GM21576 (cell line): ENCODE measurements at regions not wholly inside any gene's neighbourhood (a gene's known extent, or its start where the extent isn't known, plus 50 kb on each side); places are given as distances from the start of the nearest gene placed in this dataset.

ENCODE experiments used
- ATAC-seq: cut with Tn5 transposase; IDR thresholded peaks from one replicate; pipeline ENCODE4 v1.9.1; 2021; ENCODE audit warnings: mild to moderate bottlenecking, moderate library complexity; ENCODE audit not compliant: unreplicated experiment

GRCh38 chr5:2696156-2696807 lies 55.2 kb downstream of the IRX2 start:
- no peak for ATAC-seq

GRCh38 chr5:2695200-2695891 lies 56.1 kb downstream of the IRX2 start:
- no peak for ATAC-seq

GRCh38 chr5:2691530-2691929 lies 59.9 kb downstream of the IRX2 start:
- no peak for ATAC-seq

- no peak for ATAC-seq
Measured at GRCh38 chr5:2690293-2690692, 61.2 kb downstream of the IRX2 start.

GRCh38 chr5:2688586-2688985 lies 62.9 kb downstream of the IRX2 start:
- ATAC-seq: no peak

- no peak for ATAC-seq
Measured at GRCh38 chr5:2687746-2688145, 63.7 kb downstream of the IRX2 start.

- ATAC-seq: no peak
Measured at GRCh38 chr5:2686321-2687124, 65.0 kb downstream of the IRX2 start.

- ATAC-seq: no peak
Measured at GRCh38 chr5:2685651-2686272, 65.7 kb downstream of the IRX2 start.

GRCh38 chr5:2684606-2685005 lies 66.9 kb downstream of the IRX2 start:
- ATAC-seq: no peak

GRCh38 chr5:2683720-2684119 lies 67.8 kb downstream of the IRX2 start:
- ATAC-seq: no peak

GRCh38 chr5:2681476-2681875 lies 70.0 kb downstream of the IRX2 start:
- no peak for ATAC-seq

- no peak for ATAC-seq
Measured at GRCh38 chr5:2680979-2681378, 70.5 kb downstream of the IRX2 start.

GRCh38 chr5:2677689-2678088 lies 73.8 kb downstream of the IRX2 start:
- no peak for ATAC-seq

GRCh38 chr5:2675548-2675947 lies 75.9 kb downstream of the IRX2 start:
- ATAC-seq: no peak

- ATAC-seq: no peak
Measured at GRCh38 chr5:2674456-2674855, 77.0 kb downstream of the IRX2 start.

GRCh38 chr5:2670940-2671339 lies 80.5 kb downstream of the IRX2 start:
- no peak for ATAC-seq

- ATAC-seq: no peak
Measured at GRCh38 chr5:2669913-2670312, 81.6 kb downstream of the IRX2 start.

- ATAC-seq: no peak
Measured at GRCh38 chr5:2669259-2669658, 82.2 kb downstream of the IRX2 start.

GRCh38 chr5:2666081-2666480 lies 85.4 kb downstream of the IRX2 start:
- no peak for ATAC-seq

- no peak for ATAC-seq
Measured at GRCh38 chr5:2663489-2663888, 88.0 kb downstream of the IRX2 start.

- no peak for ATAC-seq
Measured at GRCh38 chr5:2660315-2660714, 91.2 kb downstream of the IRX2 start.
